ENCODE measurements at regions not wholly inside any gene's neighbourhood (a gene's known extent, or its start where the extent isn't known, plus 50 kb on each side); places are given as distances from the start of the nearest gene placed in this dataset.

DNA sequence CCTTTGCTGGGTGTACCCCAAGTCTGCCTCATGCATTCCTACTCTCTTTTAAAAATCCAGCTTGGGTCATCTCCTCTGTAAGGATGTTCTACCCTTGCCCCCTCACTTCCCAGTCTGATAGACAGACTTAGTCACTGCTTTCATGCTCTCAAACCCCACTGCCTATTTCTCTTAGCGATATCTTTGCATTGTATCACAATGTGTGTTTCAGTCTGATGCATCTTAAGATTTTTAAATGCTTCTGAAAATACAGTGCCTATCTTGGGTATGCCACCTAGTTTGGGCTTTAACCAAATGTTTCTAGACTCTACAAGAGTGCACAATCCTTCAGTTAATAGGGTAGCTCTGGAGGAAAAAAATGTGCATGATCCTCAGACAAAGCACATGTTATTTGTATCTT, 97.8 kb downstream of the SNX18 start:
- Histone ChIP-seq H3K4me1 (ENCODE audit: control insufficient read depth in 1 of 2, insufficient read depth in 2 of 2, low read length in 2 of 2) (peaks cover 9 to 17% of the 10 kb centered on the region in 2 donors), H3K9me3 (ENCODE audit: control insufficient read depth in 1 of 2, low read length in 2 of 2) (no peaks in the 10 kb centered on the region), H3K4me3 (ENCODE audit: low read depth in 1 of 2, low read length in 2 of 2) (no peak overlapping the region), H3K36me3 (ENCODE audit: control insufficient read depth in 1 of 2, insufficient read depth in 2 of 2, low read length in 2 of 2) (no peaks in the 10 kb centered on the region), H3K27me3 (ENCODE audit: low read depth, low read length) (no peaks in the 10 kb centered on the region), H3K27ac (ENCODE audit: low read length) (no peak overlapping the region)

DNA sequence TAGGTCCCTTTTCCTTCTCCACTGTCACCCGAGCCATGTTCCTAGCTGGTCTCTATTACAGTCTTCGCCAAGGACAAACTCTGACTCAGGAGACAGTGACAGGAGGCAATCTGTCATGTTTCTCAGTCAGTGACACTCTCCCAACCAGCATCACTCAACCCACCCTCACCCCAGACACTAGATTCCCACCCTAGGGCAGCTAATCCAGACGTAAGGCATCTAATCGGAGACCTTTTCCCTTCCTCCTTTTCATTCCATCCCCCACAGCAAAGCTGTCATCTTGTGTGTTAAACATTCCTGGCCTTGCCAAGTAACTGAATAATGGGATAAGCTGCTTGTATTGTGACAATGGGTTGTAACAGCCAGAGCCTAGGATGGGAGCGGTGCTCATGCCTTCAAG, 95.2 kb downstream of the SNX18 start:
- H3K27ac ChIP-seq (ENCODE audit: low read length): no peak overlapping the region
- H3K4me3 ChIP-seq (ENCODE audit: low read depth in 1 of 2, low read length in 2 of 2): no peak overlapping the region
- no peaks in the 10 kb centered on the region for H3K36me3 ChIP-seq (ENCODE audit: control insufficient read depth in 1 of 2, insufficient read depth in 2 of 2, low read length in 2 of 2)
- H3K9me3 ChIP-seq (ENCODE audit: control insufficient read depth in 1 of 2, low read length in 2 of 2): no peaks in the 10 kb centered on the region
- H3K27me3 ChIP-seq (ENCODE audit: low read depth, low read length): no peaks in the 10 kb centered on the region
- H3K4me1 ChIP-seq (ENCODE audit: control insufficient read depth in 1 of 2, insufficient read depth in 2 of 2, low read length in 2 of 2): peaks cover 9 to 20% of the 10 kb centered on the region in 2 donors

DNA sequence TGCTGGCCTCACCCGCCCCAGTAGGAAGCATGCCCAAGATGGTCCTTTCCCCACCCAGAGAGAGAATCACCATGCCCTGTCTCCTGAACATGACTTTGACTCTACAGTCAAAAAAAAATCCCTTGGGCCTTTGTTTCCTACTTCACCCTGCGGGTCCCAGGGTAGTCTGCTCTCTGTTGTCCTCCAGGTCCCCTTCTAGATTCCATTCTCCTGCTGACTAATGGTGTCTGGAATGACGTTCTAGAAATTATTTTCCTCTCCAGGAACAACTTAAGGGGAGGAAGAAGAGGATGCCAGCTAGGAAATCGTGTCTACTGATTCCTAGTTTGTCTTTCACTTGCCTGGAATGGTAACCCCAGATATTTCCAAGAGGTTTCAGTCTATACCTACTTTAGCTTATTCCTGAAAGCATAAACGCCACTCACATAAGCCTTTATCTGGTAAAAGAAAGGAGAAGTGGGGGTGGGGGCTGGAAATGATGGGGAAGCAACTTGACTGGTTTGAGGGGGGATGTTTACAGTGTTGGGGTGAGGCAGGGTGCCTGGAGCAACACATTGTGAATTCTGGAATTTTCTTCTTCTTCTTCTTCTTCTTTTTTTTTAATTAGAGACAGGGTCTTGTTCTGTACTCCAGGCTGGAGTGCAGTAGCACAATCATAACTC, 93.9 kb downstream of the SNX18 start:
- Histone ChIP-seq H3K36me3 (ENCODE audit: control insufficient read depth in 1 of 2, insufficient read depth in 2 of 2, low read length in 2 of 2) (no peaks in the 10 kb centered on the region), H3K27ac (ENCODE audit: low read length) (no peak overlapping the region), H3K4me3 (ENCODE audit: low read depth in 1 of 2, low read length in 2 of 2) (no peak overlapping the region), H3K9me3 (ENCODE audit: control insufficient read depth in 1 of 2, low read length in 2 of 2) (no peaks in the 10 kb centered on the region), H3K4me1 (ENCODE audit: control insufficient read depth in 1 of 2, insufficient read depth in 2 of 2, low read length in 2 of 2) (peaks cover 9 to 20% of the 10 kb centered on the region in 2 donors), H3K27me3 (ENCODE audit: low read depth, low read length) (no peaks in the 10 kb centered on the region)

DNA sequence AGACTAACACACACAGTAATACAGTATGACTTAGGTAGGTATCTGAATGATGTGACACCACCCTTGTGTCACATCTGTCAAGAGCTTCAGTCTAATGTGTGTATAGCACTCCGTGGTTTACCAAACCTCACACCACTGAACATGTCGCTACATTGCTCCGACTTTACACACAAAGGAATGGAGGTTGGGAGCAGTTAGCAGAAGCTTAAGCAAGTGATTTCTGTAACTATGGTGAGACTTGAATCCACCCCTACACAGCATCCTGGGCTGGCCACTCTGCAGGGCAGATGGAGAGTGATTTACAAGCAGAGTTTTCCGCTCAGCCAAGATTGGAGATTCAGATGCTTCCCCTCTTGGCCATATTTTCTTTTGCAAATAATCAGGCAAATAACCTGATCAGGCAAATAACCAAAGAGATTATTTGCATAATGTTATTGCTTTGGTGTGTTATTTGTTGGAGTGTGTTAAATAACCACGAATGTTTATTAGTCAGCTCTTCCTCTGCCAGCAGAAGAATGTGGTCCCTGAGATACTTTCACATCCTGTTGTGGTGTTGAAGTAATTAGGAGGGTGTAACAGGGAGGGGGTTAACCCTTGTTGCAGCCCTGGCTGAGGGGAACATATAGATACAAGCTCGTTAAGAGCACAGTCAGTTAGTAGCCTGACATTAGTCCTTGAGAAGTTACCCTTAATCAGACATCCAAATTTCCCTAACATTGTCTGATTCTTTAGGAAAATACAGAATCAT, 92.8 kb downstream of the SNX18 start:
- Histone ChIP-seq H3K27ac (ENCODE audit: low read length) (no peak overlapping the region), H3K4me1 (ENCODE audit: control insufficient read depth in 1 of 2, insufficient read depth in 2 of 2, low read length in 2 of 2) (peaks cover 4 to 17% of the 10 kb centered on the region in 2 donors), H3K9me3 (ENCODE audit: control insufficient read depth in 1 of 2, low read length in 2 of 2) (no peaks in the 10 kb centered on the region), H3K36me3 (ENCODE audit: control insufficient read depth in 1 of 2, insufficient read depth in 2 of 2, low read length in 2 of 2) (no peaks in the 10 kb centered on the region), H3K4me3 (ENCODE audit: low read depth in 1 of 2, low read length in 2 of 2) (no peak overlapping the region), H3K27me3 (ENCODE audit: low read depth, low read length) (no peaks in the 10 kb centered on the region)

DNA sequence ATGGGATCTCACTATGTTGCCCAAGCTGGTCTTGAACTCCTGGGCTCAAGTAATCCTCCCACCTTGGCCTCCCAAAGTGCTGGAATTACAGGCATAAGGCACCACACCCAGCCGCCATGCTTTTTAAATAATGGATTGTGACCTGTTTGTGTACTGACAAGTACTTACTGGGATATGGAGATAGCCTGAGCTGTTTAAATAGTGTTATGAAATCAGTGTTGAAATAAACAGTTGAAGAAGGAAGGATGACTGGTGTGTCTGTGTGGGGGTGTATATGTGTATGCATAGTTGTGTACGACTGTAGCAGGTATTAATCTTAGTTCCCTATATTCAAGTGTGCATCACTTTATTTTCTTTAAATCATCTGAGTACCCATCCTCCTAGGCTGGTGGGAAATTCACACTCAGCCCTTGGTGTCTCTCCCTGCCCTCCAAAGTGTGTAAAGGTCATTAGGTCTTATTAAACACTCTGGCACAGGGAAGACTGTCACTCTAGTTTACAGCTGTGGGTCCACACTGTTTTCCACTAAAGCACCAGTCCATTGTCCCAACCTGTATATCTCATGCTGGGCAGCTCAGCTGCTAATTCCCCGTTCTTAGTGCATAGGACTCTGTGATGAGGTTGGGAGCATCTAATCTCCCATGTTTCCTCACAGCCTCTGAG, 91.0 kb downstream of the SNX18 start:
- Histone ChIP-seq H3K27ac (ENCODE audit: low read length) (no peak overlapping the region), H3K4me3 (ENCODE audit: low read depth in 1 of 2, low read length in 2 of 2) (no peak overlapping the region)

DNA sequence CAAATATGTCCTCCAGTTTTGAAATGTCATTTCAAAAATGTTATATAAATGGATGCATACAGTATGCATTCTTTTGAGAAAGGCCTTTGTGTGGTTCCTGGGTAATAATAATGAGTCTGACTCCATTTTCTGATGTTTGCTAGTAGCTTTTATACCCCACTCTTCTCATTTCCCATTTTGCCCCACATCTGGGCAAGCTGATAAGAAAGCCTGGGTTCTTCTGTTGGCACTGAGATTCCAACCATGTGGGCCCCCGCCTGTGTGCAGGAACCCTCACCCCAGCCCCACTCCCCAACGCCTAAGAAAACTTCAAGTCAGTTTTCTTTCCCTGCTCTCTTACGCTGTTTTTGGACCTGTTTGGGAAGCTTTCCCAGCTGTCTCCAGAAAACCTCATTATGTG, 89.4 kb downstream of the SNX18 start:
- Histone ChIP-seq H3K36me3 (ENCODE audit: control insufficient read depth in 1 of 2, insufficient read depth in 2 of 2, low read length in 2 of 2) (no peaks in the 10 kb centered on the region), H3K27ac (ENCODE audit: low read length) (no peak overlapping the region), H3K4me1 (ENCODE audit: control insufficient read depth in 1 of 2, insufficient read depth in 2 of 2, low read length in 2 of 2) (peaks cover 2 to 17% of the 10 kb centered on the region in 2 donors), H3K4me3 (ENCODE audit: low read depth in 1 of 2, low read length in 2 of 2) (no peak overlapping the region), H3K27me3 (ENCODE audit: low read depth, low read length) (no peaks in the 10 kb centered on the region), H3K9me3 (ENCODE audit: control insufficient read depth in 1 of 2, low read length in 2 of 2) (no peaks in the 10 kb centered on the region)

More for the DNA sequence above, 91.0 kb downstream of the SNX18 start:
- Histone ChIP-seq H3K4me1 (ENCODE audit: control insufficient read depth in 1 of 2, insufficient read depth in 2 of 2, low read length in 2 of 2) (peaks cover 0 to 13% of the 10 kb centered on the region in 2 donors), H3K27me3 (ENCODE audit: low read depth, low read length) (no peaks in the 10 kb centered on the region), H3K36me3 (ENCODE audit: control insufficient read depth in 1 of 2, insufficient read depth in 2 of 2, low read length in 2 of 2) (no peaks in the 10 kb centered on the region), H3K9me3 (ENCODE audit: control insufficient read depth in 1 of 2, low read length in 2 of 2) (no peaks in the 10 kb centered on the region)

DNA sequence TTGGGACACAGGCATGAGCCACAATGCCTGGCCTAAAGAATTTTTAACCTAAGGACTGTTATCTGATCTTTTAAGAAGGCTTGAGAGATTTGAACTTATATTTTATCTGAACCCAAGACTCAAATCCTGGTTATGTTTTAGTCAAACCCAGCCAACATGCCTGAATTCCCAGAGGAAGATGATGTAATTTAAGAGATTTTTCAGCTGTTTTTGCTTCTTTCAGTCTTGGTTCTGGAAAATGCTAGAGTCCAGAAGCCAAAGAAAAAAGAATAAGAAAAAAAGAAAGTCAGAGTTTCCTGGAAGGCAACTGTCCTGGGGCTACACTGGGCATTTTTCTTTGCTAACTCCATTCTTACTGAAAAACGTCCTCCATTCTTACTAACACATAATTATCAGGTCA, 85.8 kb downstream of the SNX18 start:
- H3K27ac ChIP-seq (ENCODE audit: low read length): no peak overlapping the region

DNA sequence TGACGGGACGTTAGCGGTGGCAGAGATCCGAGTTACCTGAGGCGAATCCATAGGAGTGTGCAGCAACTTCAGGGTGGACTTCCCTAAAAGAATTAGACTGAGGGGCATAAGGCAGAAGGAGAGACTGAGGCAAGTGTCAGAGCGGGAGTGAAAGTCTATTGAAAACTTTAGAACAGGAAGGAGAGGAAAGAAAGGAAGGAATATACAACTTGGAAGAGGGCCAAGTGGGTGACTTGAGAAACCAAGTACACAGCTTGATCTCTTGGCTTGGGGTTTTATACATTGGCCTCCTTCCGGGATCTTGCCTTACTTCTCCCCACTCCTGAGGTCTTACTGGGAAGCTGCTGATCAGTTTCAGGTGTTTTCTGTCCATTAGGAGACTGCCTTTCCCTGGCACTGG, 84.9 kb downstream of the SNX18 start:
- no peak overlapping the region for H3K27ac ChIP-seq (ENCODE audit: low read length)
- peaks cover 4 to 6% of the 10 kb centered on the region in 2 donors for H3K4me1 ChIP-seq (ENCODE audit: control insufficient read depth in 1 of 2, insufficient read depth in 2 of 2, low read length in 2 of 2)

More for the DNA sequence above, 85.8 kb downstream of the SNX18 start:
- Histone ChIP-seq H3K27me3 (ENCODE audit: low read depth, low read length) (no peaks in the 10 kb centered on the region), H3K9me3 (ENCODE audit: control insufficient read depth in 1 of 2, low read length in 2 of 2) (no peaks in the 10 kb centered on the region), H3K4me3 (ENCODE audit: low read depth in 1 of 2, low read length in 2 of 2) (no peak overlapping the region), H3K36me3 (ENCODE audit: control insufficient read depth in 1 of 2, insufficient read depth in 2 of 2, low read length in 2 of 2) (no peaks in the 10 kb centered on the region), H3K4me1 (ENCODE audit: control insufficient read depth in 1 of 2, insufficient read depth in 2 of 2, low read length in 2 of 2) (peaks cover 4 to 6% of the 10 kb centered on the region in 2 donors)

DNA sequence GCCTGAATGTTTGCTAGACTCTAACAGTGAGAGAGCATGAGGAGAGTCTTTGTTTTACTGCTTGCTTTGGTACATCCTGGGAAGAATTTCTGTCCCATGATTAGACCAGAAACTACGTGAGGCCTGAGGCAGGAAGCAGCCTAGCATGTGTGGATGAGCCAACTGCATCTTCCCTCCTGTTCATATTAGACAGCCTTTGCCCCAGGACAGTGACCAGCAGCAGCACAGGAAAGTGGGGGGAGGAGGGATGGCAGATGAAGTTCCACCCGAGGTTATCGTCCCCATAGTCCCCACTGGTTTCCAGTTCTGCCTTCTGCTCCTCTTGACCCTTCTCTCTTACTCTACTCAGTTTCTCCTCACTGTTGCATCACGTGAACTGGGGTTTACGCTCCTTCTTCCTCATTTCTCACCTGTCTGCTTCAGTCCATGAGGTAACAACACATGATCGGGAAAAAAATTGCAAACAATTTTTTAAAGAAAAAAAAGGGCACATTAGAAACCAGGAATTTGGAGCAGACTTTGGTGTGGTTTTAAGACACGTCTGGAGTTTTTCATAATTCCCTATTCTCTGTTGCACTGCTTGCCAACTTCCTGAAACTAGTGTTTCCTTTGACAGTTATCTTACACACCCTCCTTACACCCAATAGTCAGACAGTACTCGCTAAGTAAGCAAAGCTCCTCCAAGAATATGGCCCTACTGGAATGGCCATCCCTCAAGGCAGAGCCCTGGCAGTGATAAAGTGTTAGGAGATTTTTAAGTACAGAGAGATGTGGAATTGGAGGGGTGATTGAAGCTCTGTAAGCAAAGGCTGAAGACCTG, 84.1 kb downstream of the SNX18 start:
- H3K4me3 ChIP-seq (ENCODE audit: low read depth in 1 of 2, low read length in 2 of 2): no peak overlapping the region
- no peak overlapping the region for H3K27ac ChIP-seq (ENCODE audit: low read length)
- no peaks in the 10 kb centered on the region for H3K36me3 ChIP-seq (ENCODE audit: control insufficient read depth in 1 of 2, insufficient read depth in 2 of 2, low read length in 2 of 2)
- no peaks in the 10 kb centered on the region for H3K27me3 ChIP-seq (ENCODE audit: low read depth, low read length)
- peaks cover 4 to 6% of the 10 kb centered on the region in 2 donors for H3K4me1 ChIP-seq (ENCODE audit: control insufficient read depth in 1 of 2, insufficient read depth in 2 of 2, low read length in 2 of 2)
- H3K9me3 ChIP-seq (ENCODE audit: control insufficient read depth in 1 of 2, low read length in 2 of 2): no peaks in the 10 kb centered on the region

More for the DNA sequence above, 84.9 kb downstream of the SNX18 start:
- H3K36me3 ChIP-seq (ENCODE audit: control insufficient read depth in 1 of 2, insufficient read depth in 2 of 2, low read length in 2 of 2): no peaks in the 10 kb centered on the region
- H3K9me3 ChIP-seq (ENCODE audit: control insufficient read depth in 1 of 2, low read length in 2 of 2): no peaks in the 10 kb centered on the region
- no peaks in the 10 kb centered on the region for H3K27me3 ChIP-seq (ENCODE audit: low read depth, low read length)
- H3K4me3 ChIP-seq (ENCODE audit: low read depth in 1 of 2, low read length in 2 of 2): no peak overlapping the region
